ENCODE measurements at regions not wholly inside any gene's neighbourhood (a gene's known extent, or its start where the extent isn't known, plus 50 kb on each side); places are given as distances from the start of the nearest gene placed in this dataset.

- TF ChIP-seq ZKSCAN8 (CRISPR knock-in tag; IDR thresholded peaks at IDR 0.05) (no peak), SIRT6 (IDR thresholded peaks at IDR 0.05; ENCODE audit: low read depth, low read length) (no peak), ZNF253 (CRISPR knock-in tag; conservative IDR thresholded peaks at IDR 0.05) (no peak), RAD21 (CRISPR knock-in tag; conservative IDR thresholded peaks at IDR 0.05 in 1 of 2, IDR thresholded peaks at IDR 0.05 in 1 of 2) (no peak), ATF3 (IDR thresholded peaks at IDR 0.05) (no peak), ATF3 (CRISPR knock-in tag; conservative IDR thresholded peaks at IDR 0.05) (no peak)
These were observed 253.1 kb downstream of the NPR3 start (continued) for GRCh38 chr5:32964261-32964660.

GRCh38 chr5:32973646-32974045, 262.5 kb downstream of the NPR3 start:
- DNase-seq (ENCODE audit: extremely low read depth in 1 of 4, low spot score in 3 of 4) (no peak), FAIRE-seq (no peak), ATAC-seq (no peak)
- intact Hi-C loops (cut with micrococcal nuclease): no loop called here
- Histone ChIP-seq H3K4me3 (no peak overlapping the region), H4K20me1 (replicated peaks; ENCODE audit: control insufficient read depth, insufficient read depth, low read length) (no peaks in the 10 kb centered on the region), H3K79me2 (ENCODE audit: control insufficient read depth, insufficient read depth, low read length) (no peaks in the 10 kb centered on the region), H3K9me3 (replicated peaks; ENCODE audit: control insufficient read depth, insufficient read depth, low read depth, low read length) (no peaks in the 10 kb centered on the region), H2AFZ (ENCODE audit: low read depth, low read length) (no peak overlapping the region), H3K27me3 (ENCODE audit: control insufficient read depth in 2 of 2, insufficient read depth in 2 of 2, low read length in 2 of 2) (no peaks in the 10 kb centered on the region), H3K27ac (ENCODE audit: extremely low read depth, low read depth, low read length) (no peak overlapping the region), H3K4me1 (replicated peaks in 1 of 2; ENCODE audit: control insufficient read depth in 2 of 2, insufficient read depth in 2 of 2, low read length in 2 of 2) (no peaks in the 10 kb centered on the region), H3K4me2 (ENCODE audit: insufficient read depth, low read length) (no peak overlapping the region), H3K9me1 (ENCODE audit: control insufficient read depth, insufficient read depth, low read length) (no peaks in the 10 kb centered on the region), H3K9ac (ENCODE audit: insufficient read depth in 1 of 2, low read depth in 2 of 2, low read length in 2 of 2) (no peak overlapping the region), H3K36me3 (ENCODE audit: control insufficient read depth, insufficient read depth, low read length) (no peaks in the 10 kb centered on the region)
- CTCF ChIA-PET (ENCODE audit: low intra/inter-chr PET ratio): no interaction called here
- in situ Hi-C loops (cut with MboI): no loop called here
- POLR2A ChIA-PET: no interaction called here
- no TSS peak for BruUV-seq (replicated peaks)
- TF ChIP-seq DMBX1 (CRISPR knock-in tag; IDR thresholded peaks at IDR 0.05; ENCODE audit: borderline replicate concordance) (no peak), KDM2B (CRISPR knock-in tag; IDR thresholded peaks at IDR 0.05) (no peak), ZNF408 (CRISPR knock-in tag; IDR thresholded peaks at IDR 0.05; ENCODE audit: low read depth) (no peak), GATAD2A (IDR thresholded peaks at IDR 0.05) (no peak), NR4A1 (CRISPR knock-in tag; IDR thresholded peaks at IDR 0.05) (no peak), NR4A1 (tag; IDR thresholded peaks at IDR 0.05) (no peak), ATF1 (CRISPR knock-in tag; IDR thresholded peaks at IDR 0.05) (no peak), ATF1 (tag; IDR thresholded peaks at IDR 0.05) (no peak), HMBOX1 (IDR thresholded peaks at IDR 0.05) (no peak), GTF2F1 (IDR thresholded peaks at IDR 0.05; ENCODE audit: low read depth, low read length) (no peak), ETS1 (conservative IDR thresholded peaks at IDR 0.05; ENCODE audit: control insufficient read depth, low read depth, low read length) (no peak), NR0B1 (IDR thresholded peaks at IDR 0.05; ENCODE audit: partially characterized antibody) (no peak), MEF2A (IDR thresholded peaks at IDR 0.05; ENCODE audit: control insufficient read depth, low read depth, low read length) (no peak), PHF8 (IDR thresholded peaks at IDR 0.05; ENCODE audit: borderline replicate concordance, low read length) (no peak), ZC3H4 (CRISPR knock-in tag; IDR thresholded peaks at IDR 0.05; ENCODE audit: borderline replicate concordance) (no peak)
